ENCODE measurements at regions not wholly inside any gene's neighbourhood (a gene's known extent, or its start where the extent isn't known, plus 50 kb on each side); places are given as distances from the start of the nearest gene placed in this dataset.

DNA sequence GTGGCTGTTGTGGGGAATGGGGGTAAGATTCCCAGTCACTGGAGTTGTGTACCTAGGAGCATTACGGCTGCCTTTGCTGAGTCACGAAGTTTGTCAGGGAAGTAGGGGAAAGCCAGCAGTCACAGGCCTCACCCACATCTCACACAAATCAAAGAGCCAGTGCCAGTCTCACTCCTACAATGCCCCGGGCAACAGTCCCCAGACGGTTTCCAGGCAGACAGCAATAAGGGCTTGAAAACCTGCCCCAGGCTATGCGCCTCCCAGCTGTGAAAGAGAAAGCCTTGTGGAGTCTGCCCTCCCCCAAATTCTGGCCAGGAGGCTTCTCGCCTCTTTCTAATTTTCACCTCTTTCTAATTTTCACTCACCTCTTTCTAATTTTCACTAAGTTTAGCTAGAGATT lies 142.3 kb upstream of the EDNRB start:
- TF ChIP-seq, protein P1, sequence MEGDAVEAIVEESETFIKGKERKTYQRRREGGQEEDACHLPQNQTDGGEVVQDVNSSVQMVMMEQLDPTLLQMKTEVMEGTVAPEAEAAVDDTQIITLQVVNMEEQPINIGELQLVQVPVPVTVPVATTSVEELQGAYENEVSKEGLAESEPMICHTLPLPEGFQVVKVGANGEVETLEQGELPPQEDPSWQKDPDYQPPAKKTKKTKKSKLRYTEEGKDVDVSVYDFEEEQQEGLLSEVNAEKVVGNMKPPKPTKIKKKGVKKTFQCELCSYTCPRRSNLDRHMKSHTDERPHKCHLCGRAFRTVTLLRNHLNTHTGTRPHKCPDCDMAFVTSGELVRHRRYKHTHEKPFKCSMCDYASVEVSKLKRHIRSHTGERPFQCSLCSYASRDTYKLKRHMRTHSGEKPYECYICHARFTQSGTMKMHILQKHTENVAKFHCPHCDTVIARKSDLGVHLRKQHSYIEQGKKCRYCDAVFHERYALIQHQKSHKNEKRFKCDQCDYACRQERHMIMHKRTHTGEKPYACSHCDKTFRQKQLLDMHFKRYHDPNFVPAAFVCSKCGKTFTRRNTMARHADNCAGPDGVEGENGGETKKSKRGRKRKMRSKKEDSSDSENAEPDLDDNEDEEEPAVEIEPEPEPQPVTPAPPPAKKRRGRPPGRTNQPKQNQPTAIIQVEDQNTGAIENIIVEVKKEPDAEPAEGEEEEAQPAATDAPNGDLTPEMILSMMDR (IDR thresholded peaks at IDR 0.05) = no peak
- TF ChIP-seq EZH2 (IDR thresholded peaks at IDR 0.05) = no peak

All from neural progenitor cell (in vitro differentiated cells).